ENCODE measurements at regions not wholly inside any gene's neighbourhood (a gene's known extent, or its start where the extent isn't known, plus 50 kb on each side); places are given as distances from the start of the nearest gene placed in this dataset.

DNA sequence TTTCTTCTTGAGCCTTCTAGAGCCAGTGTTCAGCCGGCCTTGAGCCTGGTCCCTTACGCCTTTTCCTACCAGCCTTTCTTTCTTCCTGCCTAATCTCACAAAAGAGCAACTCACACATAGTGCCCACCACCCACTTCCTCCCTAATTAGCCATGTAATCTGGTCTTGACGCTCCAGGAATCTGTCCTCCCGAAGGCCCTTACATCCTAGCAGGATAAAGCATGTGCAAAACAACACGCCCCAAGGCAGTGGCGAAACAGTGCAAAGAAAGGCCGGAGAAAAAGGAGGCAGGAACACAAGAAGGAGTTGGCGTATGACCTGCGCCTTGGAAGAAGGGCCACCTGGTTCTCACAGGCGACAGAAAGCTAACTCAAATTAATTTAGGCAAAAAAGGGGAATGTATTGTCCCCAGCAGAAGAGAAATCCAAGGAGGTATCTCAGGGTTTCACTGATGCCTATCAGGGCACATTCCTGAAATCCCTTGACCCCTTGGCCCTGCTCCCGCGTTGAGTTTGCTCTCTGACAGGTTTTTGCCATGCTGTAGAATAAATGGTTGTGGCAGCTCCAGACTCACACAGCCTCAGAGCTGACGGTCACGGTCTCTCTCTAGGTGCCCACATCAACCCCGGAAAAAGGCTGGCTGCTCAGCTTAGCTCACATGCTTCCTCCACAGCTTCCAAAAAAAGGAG lies 79.0 kb downstream of the ZNF281 start:
- Histone ChIP-seq H3K27me3 (replicated peaks; ENCODE audit: control insufficient read depth, insufficient read depth, low read length) (no peaks in the 10 kb centered on the region), H3K4me3 (replicated peaks; ENCODE audit: low read depth, low read length) (no peak overlapping the region), H3K36me3 (ENCODE audit: control insufficient read depth, insufficient read depth, low read length) (no peaks in the 10 kb centered on the region)
- DNase-seq (ENCODE audit: extremely low read depth, insufficient read length): no peak
- no peak for TF ChIP-seq CTCF (IDR thresholded peaks at IDR 0.05; ENCODE audit: insufficient read depth, low read length, poor library complexity, severe bottlenecking)

- Histone ChIP-seq H3K36me3 (ENCODE audit: control insufficient read depth, insufficient read depth, low read length) (no peaks in the 10 kb centered on the region), H3K27me3 (replicated peaks; ENCODE audit: control insufficient read depth, insufficient read depth, low read length) (no peaks in the 10 kb centered on the region), H3K4me3 (replicated peaks; ENCODE audit: low read depth, low read length) (no peak overlapping the region)
- no peak for TF ChIP-seq CTCF (IDR thresholded peaks at IDR 0.05; ENCODE audit: insufficient read depth, low read length, poor library complexity, severe bottlenecking)
- no peak for DNase-seq (ENCODE audit: extremely low read depth, insufficient read length)
Observed at GRCh38 chr1:200329208-200329882, 80.5 kb downstream of the ZNF281 start.

DNA sequence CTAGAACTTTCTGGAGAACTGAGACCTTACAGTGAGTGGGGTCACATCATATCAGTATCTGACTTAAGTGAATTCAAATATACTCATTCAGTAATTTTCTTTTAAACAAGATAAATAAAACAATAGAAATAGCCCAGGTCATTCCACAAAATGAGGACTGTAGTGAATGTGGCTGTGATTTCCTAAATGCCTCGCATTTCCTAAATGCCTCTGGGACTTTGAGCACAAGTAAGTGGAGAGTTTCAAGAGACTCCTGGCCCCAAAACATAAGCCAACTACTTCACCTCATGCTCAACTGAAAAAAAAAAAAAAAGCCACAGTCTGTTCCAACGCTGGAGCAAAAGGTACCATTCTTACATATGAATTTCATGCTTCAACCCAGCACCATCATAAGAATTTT lies 81.5 kb downstream of the ZNF281 start:
- TF ChIP-seq CTCF (IDR thresholded peaks at IDR 0.05; ENCODE audit: insufficient read depth, low read length, poor library complexity, severe bottlenecking): no peak

DNA sequence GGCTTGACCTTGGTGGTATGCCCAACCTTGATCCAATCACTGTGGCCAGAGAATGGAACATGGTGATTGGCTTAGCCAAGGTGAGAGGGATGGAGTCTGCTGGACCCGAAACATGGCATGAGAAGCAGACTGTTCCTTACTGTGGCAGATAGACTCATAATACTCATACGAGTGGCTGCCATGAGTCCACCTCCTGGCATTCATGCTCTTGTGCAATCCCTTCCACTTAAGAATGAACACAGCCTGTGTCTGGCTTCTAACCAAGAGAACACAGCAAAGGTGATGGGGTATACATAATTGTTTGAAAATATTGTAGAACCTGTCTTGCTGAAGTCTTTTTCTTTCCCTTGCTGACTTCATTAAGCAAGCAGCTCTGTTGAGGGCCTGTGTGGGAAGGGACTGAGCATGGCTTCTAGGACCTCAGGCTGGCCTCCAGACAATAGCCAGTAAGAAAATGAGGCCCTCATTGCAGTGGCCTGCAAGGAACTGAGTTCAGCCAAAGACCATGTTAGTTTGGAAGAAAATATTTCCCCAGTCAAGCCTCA lies 85.9 kb downstream of the ZNF281 start:
- Histone ChIP-seq H3K4me3 (replicated peaks; ENCODE audit: low read depth, low read length) (no peak overlapping the region), H3K36me3 (ENCODE audit: control insufficient read depth, insufficient read depth, low read length) (no peaks in the 10 kb centered on the region), H3K27me3 (replicated peaks; ENCODE audit: control insufficient read depth, insufficient read depth, low read length) (no peaks in the 10 kb centered on the region)
- DNase-seq (ENCODE audit: extremely low read depth, insufficient read length): no peak
- no peak for TF ChIP-seq CTCF (IDR thresholded peaks at IDR 0.05; ENCODE audit: insufficient read depth, low read length, poor library complexity, severe bottlenecking)

More for the DNA sequence above, 81.5 kb downstream of the ZNF281 start:
- no peaks in the 10 kb centered on the region for H3K27me3 ChIP-seq (replicated peaks; ENCODE audit: control insufficient read depth, insufficient read depth, low read length)
- H3K36me3 ChIP-seq (ENCODE audit: control insufficient read depth, insufficient read depth, low read length): no peaks in the 10 kb centered on the region
- H3K4me3 ChIP-seq (replicated peaks; ENCODE audit: low read depth, low read length): no peak overlapping the region
- DNase-seq (ENCODE audit: extremely low read depth, insufficient read length): no peak

DNA sequence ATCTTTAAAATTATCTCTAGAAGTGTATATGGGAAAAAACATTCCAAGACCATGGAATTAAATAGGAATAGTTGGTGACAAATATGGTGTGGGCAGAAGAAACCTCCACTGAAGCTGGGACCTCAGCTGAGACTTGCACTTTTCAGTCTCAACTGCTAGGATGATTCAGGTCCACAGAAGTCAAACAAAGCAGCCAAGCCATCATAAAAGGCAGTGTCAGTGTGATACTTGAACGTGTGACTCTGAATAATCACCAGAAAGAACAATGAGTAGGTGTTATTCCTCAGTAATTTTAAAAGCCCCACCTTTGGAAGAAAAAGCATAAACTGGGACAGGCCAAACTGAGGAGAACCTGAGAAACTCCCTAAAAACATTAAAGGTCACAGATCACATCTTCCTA lies 90.7 kb downstream of the ZNF281 start:
- Histone ChIP-seq H3K36me3 (ENCODE audit: control insufficient read depth, insufficient read depth, low read length) (no peaks in the 10 kb centered on the region), H3K27me3 (replicated peaks; ENCODE audit: control insufficient read depth, insufficient read depth, low read length) (no peaks in the 10 kb centered on the region), H3K4me3 (replicated peaks; ENCODE audit: low read depth, low read length) (no peak overlapping the region)
- DNase-seq (ENCODE audit: extremely low read depth, insufficient read length): no peak
- no peak for TF ChIP-seq CTCF (IDR thresholded peaks at IDR 0.05; ENCODE audit: insufficient read depth, low read length, poor library complexity, severe bottlenecking)
